PC-9 (cell line): ENCODE measurements at regions not wholly inside any gene's neighbourhood (a gene's known extent, or its start where the extent isn't known, plus 50 kb on each side); places are given as distances from the start of the nearest gene placed in this dataset.

Source experiments
- BruUV-seq: library from RNA; stranded (reverse); fragments of 400-500 nt; replicated peaks from 2 replicates; lab custom pipeline; 2021; lab: Mats Ljungman, UMichigan
- CTCF ChIA-PET: fragments of 300-600 bp; sonication (Branson Sonifier 250); formaldehyde crosslinking; loops from one replicate; lab custom pipeline; 2022; ENCODE audit warnings: antibody characterized with exemption; lab: Charles Lee
- POLR2A ChIA-PET: fragments of 300-600 bp; sonication (Branson Sonifier 250); formaldehyde crosslinking; loops from one replicate; lab custom pipeline; 2022; ENCODE audit warnings: antibody characterized with exemption; ENCODE audit not compliant: unreplicated experiment; lab: Charles Lee
- DNase-seq, 2 experiments: peaks; one replicate each; pipeline versions ENCODE4 v3.0.0 to v3.0.0-alpha.2; 2015 to 2022; ENCODE audit warnings: mixed read lengths in 1 of 2
- H2AFZ ChIP-seq: fragments of 200-600 bp; sonication (generic); 2 replicates; pipeline ENCODE4 v1.8.1; 2017; ENCODE audit warnings: antibody characterized with exemption
- H3F3A ChIP-seq: fragments of 200-600 bp; sonication (generic); 2 replicates; pipeline ENCODE4 v1.8.1; 2017; ENCODE audit warnings: antibody characterized with exemption, mild to moderate bottlenecking, low read depth; ENCODE audit not compliant: insufficient read depth
- H3K27ac ChIP-seq: fragments of 200-600 bp; sonication (generic); 2 replicates; pipeline ENCODE4 v1.6.1; 2016; ENCODE audit warnings: mixed run types
- H3K27me3 ChIP-seq: fragments of 200-600 bp; sonication (generic); 2 replicates; pipeline ENCODE4 v1.6.1; 2016; ENCODE audit warnings: low read depth, mixed run types; ENCODE audit not compliant: insufficient read depth
- H3K36me3 ChIP-seq: fragments of 200-600 bp; sonication (generic); 2 replicates; pipeline ENCODE4 v1.6.1; 2016; ENCODE audit warnings: low read depth, mixed run types
- H3K4me1 ChIP-seq: fragments of 200-600 bp; sonication (generic); replicated peaks from 2 replicates; pipeline ENCODE4 v1.6.1; 2016; ENCODE audit warnings: mixed run types; ENCODE audit not compliant: insufficient read depth
- H3K4me2 ChIP-seq: fragments of 200-600 bp; sonication (generic); 2 replicates; pipeline ENCODE4 v1.6.1; 2017; ENCODE audit warnings: mixed run types
- H3K4me3 ChIP-seq: fragments of 200-600 bp; sonication (generic); 2 replicates; pipeline ENCODE4 v1.6.1; 2016; ENCODE audit warnings: mixed run types
- H3K79me2 ChIP-seq: fragments of 200-600 bp; sonication (generic); 2 replicates; pipeline ENCODE4 v1.6.1; 2017; ENCODE audit warnings: low read depth, mixed run types
- H3K9me2 ChIP-seq: fragments of 200-600 bp; sonication (generic); 2 replicates; pipeline ENCODE4 v1.8.1; 2017; ENCODE audit warnings: mild to moderate bottlenecking; ENCODE audit not compliant: insufficient read depth
- H3K9me3 ChIP-seq: fragments of 200-600 bp; sonication (generic); 2 replicates; pipeline ENCODE4 v1.8.1; 2016; ENCODE audit warnings: low read depth; ENCODE audit not compliant: insufficient read depth
- H4K20me1 ChIP-seq: fragments of 200-600 bp; sonication (generic); 2 replicates; pipeline ENCODE4 v1.8.1; 2017; ENCODE audit not compliant: insufficient read depth
- EZH2 ChIP-seq: fragments of 200-600 bp; sonication (generic); IDR thresholded peaks from 2 replicates; pipeline ENCODE4 v1.8.0; 2017; ENCODE audit warnings: antibody characterized with exemption, low read depth
- intact Hi-C: fragments of 100-400 bp; cut with micrococcal nuclease; formaldehyde crosslinking; loops from one replicate; pipeline ENCODE4 v1.10.0; 2022; ENCODE audit not compliant: unreplicated experiment
- TF ChIP-seq, protein P1 (sequence below): fragments of 200-600 bp; sonication (generic); conservative IDR thresholded peaks from 2 replicates; pipeline ENCODE4 v1.6.1; 2017; ENCODE audit warnings: mixed run types, antibody characterized with exemption, mild to moderate bottlenecking, moderate library complexity

DNA sequence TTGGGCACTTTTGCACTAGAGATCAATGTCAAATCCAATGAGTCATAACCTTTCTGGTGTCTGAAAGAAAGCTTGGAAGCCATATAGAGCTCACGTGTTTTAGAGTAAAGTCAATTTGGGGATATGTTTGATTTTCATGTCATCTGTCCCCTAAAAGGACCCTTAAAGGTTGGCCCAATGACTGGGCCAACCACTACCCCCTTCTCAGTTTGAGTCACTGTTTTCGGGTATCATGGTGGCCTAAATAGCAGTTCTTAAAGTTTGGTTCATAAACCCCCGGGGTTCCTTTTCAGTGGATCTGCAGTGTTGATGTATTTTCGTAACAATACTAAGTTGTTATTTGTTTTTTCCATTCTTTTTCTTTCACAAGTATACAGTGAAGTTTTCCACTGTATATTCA lies 327.6 kb downstream of the PRL start:
- DNase-seq, result no peak
- POLR2A ChIA-PET, result no interaction called here
- intact Hi-C loops, result no loop called here

DNA sequence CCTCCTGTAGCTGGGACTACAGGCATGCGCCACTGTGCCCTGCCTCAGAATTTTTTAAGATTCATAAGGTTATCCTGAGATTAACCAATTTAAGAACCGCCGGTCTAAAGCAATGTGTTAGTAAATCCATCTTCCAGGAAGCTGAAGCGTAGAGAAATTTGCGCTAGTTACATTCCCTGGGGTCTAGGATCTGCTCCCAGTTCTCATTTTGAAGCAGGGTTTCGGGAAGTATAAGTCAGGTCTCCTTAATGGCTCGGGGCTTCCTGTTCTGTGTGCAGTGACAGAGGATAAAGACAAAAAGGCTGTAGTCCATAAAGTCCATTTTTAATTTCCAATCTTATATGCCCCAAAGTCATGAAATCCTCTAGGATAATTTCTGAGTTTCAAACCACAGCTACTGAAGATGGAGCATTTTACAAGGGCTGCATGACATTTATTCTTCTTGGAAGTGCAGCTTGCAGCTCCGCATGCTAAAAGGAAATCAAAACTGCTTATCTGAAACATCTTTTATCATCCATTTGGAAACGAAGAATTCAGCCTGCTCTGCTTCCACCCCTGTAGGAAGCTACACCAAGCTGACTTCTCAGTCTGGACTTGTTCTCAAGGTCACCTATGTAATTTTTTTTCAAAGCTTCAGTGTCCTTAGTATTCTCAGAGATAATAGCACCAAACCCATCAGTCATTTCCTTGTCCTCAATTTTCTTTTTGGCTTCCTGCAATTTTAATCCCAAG lies 326.1 kb downstream of the PRL start:
- H3K79me2 ChIP-seq, result no peaks in the 10 kb centered on the region

More for the DNA sequence above, 327.6 kb downstream of the PRL start:
- TF ChIP-seq EZH2, result no peak
- TF ChIP-seq, protein P1, sequence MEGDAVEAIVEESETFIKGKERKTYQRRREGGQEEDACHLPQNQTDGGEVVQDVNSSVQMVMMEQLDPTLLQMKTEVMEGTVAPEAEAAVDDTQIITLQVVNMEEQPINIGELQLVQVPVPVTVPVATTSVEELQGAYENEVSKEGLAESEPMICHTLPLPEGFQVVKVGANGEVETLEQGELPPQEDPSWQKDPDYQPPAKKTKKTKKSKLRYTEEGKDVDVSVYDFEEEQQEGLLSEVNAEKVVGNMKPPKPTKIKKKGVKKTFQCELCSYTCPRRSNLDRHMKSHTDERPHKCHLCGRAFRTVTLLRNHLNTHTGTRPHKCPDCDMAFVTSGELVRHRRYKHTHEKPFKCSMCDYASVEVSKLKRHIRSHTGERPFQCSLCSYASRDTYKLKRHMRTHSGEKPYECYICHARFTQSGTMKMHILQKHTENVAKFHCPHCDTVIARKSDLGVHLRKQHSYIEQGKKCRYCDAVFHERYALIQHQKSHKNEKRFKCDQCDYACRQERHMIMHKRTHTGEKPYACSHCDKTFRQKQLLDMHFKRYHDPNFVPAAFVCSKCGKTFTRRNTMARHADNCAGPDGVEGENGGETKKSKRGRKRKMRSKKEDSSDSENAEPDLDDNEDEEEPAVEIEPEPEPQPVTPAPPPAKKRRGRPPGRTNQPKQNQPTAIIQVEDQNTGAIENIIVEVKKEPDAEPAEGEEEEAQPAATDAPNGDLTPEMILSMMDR, result no peak
- H4K20me1 ChIP-seq, result no peaks in the 10 kb centered on the region
- no peak overlapping the region for H3K4me3 ChIP-seq
- no peaks in the 10 kb centered on the region for H3K27me3 ChIP-seq
- no TSS peak for BruUV-seq
- no peak overlapping the region for H3K4me2 ChIP-seq
- H3K4me1 ChIP-seq, result no peaks in the 10 kb centered on the region
- H3K9me2 ChIP-seq, result no peaks in the 10 kb centered on the region
- no peaks in the 10 kb centered on the region for H3K36me3 ChIP-seq
- no peaks in the 10 kb centered on the region for H3F3A ChIP-seq
- CTCF ChIA-PET, result no interaction called here
- no peaks in the 10 kb centered on the region for H3K79me2 ChIP-seq
- no peaks in the 10 kb centered on the region for H3K9me3 ChIP-seq
- no peak overlapping the region for H3K27ac ChIP-seq
- H2AFZ ChIP-seq, result no peak overlapping the region

DNA sequence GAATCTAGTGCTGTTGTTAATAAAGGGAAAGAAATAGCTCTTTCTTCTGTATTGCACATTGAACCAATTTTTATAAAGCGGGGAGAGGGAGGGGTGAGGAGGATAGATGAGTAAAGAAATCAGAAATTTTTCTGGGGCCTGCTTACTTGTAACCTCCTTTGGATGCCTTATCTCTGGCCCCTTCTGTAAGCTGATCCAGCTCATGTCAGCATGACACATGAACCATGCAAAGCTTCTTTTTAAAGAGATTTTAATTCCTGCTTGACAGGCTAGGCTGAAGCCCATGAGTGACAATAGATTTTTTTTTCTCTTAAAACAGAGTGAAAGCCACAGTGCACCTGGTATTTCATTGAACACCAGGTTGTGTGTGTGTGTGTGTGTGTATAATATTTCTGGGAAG lies 325.3 kb downstream of the PRL start:
- no peaks in the 10 kb centered on the region for H3K79me2 ChIP-seq
- H3K4me1 ChIP-seq, result no peaks in the 10 kb centered on the region
- H3K9me3 ChIP-seq, result no peaks in the 10 kb centered on the region
- no peaks in the 10 kb centered on the region for H3F3A ChIP-seq
- intact Hi-C loops, result no loop called here
- H3K4me3 ChIP-seq, result no peak overlapping the region
- no peaks in the 10 kb centered on the region for H4K20me1 ChIP-seq
- H3K9me2 ChIP-seq, result no peaks in the 10 kb centered on the region
- H3K27me3 ChIP-seq, result no peaks in the 10 kb centered on the region
- DNase-seq, result no peak
- no peaks in the 10 kb centered on the region for H3K36me3 ChIP-seq
- no TSS peak for BruUV-seq
- ChIA-PET POLR2A (interaction anchor here (0.6 kb wide), 1 partner anchor 122 kb away, joined by 5 read pairs; no protein-coding TSS in a partner anchor), CTCF (no interaction called here)
- no peak overlapping the region for H3K4me2 ChIP-seq
- no peak overlapping the region for H3K27ac ChIP-seq
- no peak overlapping the region for H2AFZ ChIP-seq
- TF ChIP-seq, protein P1, result no peak
- TF ChIP-seq EZH2, result no peak

More for the DNA sequence above, 326.1 kb downstream of the PRL start:
- Histone ChIP-seq H3K36me3 (no peaks in the 10 kb centered on the region), H3K27me3 (no peaks in the 10 kb centered on the region), H3K27ac (no peak overlapping the region), H4K20me1 (no peaks in the 10 kb centered on the region), H3F3A (no peaks in the 10 kb centered on the region), H3K4me3 (no peak overlapping the region), H3K9me2 (no peaks in the 10 kb centered on the region), H2AFZ (no peak overlapping the region), H3K4me1 (no peaks in the 10 kb centered on the region), H3K4me2 (no peak overlapping the region), H3K9me3 (no peaks in the 10 kb centered on the region)
- no TSS peak for BruUV-seq
- POLR2A ChIA-PET, result no interaction called here
- no peak for TF ChIP-seq EZH2
- TF ChIP-seq, protein P1, result no peak
- CTCF ChIA-PET, result no interaction called here
- intact Hi-C loops, result no loop called here
- no peak for DNase-seq
